ENCODE measurements at regions not wholly inside any gene's neighbourhood (a gene's known extent, or its start where the extent isn't known, plus 50 kb on each side); places are given as distances from the start of the nearest gene placed in this dataset.
A peak's percentile ranks its signal among the peaks of the same experiment; 100 is the strongest.
"Not testable (repeated sequence)": the region's sequence is repeated elsewhere in the genome, so short reads cannot be mapped to it uniquely, and the experiment has no call there.

DNA sequence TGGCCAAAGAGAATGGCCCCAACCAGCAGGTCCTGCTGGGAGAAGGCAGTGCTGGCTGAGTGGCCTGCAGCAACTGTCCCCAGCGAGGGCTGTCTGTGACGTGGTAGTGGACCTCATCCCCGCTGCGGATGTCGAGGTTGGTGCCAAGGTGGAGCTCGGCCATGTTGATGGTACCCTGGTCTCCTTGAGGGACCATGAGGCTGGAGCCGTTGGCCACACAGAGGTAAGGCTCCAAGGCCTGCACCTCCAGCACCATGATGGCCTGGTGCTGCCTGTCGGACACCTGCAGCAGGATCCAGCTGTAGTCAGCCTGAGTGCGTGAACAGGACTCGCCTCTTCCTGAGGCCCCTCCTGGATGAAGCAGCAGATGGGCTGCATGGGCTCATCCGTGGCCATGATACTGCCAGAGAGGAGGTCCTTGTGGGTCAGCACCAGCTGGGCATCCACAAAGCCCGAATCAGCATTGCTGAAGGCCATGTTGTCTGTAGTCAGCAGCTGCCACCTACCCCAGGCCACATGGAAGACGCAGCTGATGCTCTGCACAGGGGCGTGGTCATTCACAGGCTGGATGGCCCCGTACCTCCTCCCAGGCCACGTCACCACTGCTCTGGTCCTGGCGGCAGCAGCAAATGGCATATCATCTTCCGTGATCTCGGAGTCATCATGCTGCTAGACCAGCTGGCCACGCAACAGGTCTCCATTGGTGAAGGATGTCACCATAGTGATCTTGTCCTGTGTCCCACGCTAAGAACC is 167.5 kb downstream of the GOLGA6L4 start (continued):
- no peak for TF ChIP-seq ZNF565 (CRISPR knock-in tag; conservative IDR thresholded peaks at IDR 0.05; ENCODE audit: low read depth)

DNA sequence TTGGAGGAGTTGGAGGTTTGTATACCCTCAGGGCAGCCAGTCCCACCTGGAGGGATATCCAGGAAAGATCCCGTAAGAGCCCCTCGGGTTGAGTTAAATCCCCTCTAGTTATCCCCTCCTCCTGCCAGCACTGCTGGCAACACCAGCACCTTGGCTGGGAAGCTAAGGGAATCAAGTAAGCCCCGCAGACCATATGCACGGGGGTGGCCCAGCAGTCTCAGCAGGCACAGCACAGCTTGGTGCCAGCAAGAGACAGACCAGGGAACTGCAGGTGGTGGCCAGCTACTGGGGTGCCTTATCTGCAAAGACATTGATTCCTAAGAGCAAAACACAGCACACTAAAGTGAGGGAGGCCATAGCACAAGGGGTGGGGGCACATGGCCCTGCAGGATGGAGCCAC is 173.8 kb downstream of the GOLGA6L4 start:
- ATAC-seq, result not testable (repeated sequence)

DNA sequence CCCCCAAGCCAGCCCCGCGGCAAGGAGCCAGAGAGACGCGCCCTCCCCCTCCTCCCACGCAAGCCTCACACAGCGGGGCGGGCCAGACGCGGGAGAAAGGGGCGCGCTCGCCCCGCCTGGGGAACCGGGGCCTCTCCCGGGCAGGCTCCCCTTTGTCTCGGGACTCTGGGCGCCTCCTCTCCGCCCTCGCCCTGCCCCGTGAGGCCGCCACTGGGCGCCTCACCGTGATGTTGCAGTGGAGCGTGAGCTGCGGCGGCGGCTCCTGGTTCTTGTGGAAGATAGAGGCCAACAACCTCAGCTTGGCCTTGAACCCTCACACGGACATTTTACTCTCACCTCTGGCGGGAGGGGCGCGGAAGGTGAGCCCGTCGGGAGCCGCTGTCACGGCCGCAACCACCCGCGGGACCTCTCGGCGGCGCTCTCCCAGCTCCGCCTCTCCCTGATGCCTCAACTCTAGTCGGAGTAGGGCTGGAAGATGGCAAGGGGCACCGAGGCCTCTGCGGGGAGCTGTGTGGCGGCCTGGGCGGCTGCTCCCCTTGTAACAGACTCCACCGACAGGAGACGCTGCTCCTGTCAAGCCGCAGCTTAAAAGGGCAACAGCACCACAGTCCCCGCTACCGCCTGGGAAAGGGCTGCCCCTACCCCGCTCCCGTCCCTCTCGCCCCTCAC is 179.2 kb upstream of the ZSCAN2 start:
- not testable (repeated sequence) for ATAC-seq

DNA sequence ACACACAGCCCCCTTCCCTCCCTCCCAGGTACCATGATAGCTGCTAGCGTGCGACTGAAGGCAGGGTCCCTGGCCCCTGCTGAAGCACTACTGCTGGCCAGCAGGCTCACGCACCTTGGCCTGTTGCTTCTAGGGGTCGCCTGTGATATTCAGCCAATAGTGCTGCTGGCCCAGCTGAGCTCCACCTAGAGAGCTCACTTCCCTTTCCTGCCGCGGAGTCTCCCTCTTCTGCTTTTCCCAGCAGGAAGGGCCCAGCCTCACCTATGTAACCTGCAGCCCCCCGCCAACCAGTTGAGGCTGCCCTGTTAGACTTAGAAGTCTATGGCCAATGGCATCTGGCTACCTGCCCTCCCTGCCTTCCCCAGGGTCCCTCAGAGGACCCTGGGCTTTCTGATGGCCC is 175.5 kb upstream of the ZSCAN2 start:
- ATAC-seq, result not testable (repeated sequence)

DNA sequence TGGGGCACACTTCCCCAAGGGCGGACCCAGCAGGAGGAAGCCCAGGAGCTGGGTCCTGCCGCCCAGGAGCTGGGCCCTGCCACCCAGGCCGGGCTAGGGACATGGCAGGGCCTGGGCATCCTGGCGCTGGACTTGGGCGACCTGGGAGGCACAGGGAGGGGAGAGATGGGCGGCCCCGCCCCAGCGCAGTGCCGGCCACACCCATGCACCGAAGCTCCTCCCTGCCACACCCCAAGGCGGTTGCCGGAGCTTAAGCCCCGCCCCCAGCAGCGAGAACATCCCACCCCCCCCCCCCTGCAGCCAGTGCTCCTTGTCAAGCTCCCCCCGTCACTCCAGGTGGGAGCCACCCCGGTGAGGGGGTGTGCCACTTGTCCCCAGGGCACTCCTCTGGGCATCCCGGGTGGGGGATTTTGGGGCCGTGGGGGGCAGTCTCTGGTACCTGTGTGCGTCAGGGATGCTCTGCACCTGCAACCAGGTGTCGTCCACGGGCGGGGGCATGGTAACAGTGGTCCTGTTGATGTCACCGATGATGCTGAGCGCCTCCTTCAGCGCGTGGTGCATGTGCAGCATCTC is 127.4 kb upstream of the ZSCAN2 start:
- ATAC-seq, result not testable (repeated sequence)

DNA sequence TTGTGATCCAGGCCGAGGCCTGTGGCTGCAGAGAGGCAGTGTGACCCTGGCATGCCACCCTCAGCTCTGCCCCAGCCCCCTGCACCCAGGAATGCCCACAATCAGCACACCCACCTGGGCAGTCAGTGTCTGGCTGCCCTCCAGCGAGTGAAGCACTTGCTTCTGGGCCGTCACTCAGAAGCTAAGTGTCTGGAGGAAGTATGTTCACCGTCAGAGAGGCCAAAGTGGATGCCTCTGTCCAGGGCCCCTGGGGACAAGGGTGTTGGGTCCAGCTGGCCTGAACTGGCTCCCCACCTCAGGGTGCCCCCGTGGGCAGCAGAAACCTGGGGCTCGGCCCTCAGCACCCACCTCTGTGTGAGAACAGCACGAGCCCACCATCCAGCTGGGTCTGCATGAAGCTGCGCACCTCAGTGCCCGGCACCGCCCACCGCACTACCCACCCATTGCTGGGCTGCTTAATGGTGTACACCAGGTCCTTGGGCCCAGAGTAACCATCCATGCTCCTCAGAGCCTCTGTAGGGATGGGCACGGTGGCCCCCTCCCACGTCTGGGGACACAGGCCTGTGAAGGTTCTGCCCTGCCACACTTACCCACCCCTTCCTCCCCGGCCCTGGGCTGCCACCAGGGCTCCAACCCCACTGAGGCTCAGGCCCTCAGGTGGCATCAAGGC is 124.3 kb upstream of the ZSCAN2 start:
- ATAC-seq, result 0 out of 3 replicates have a peak, but pooled peaks have one; percentile 7

DNA sequence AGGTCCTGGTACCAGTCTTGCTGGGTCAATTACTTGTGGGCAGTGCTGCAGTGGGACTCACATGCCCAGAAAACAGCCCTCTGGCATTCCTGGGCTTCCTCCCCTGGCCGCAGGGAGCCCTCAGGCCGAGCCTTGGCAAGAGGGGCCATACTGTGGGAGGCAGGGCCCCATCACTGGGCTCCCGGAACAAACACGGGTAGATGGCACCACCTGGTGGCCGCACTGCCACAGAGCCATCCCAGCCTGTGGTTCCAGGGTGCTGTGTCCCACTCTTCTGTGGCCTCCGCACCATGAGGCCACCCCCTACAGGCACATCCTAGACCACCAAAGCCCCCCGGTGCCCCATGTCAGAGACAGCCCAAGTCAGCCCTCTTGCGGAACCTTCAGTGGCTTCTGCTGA is 123.3 kb upstream of the ZSCAN2 start:
- ATAC-seq, result peak; percentile 96

DNA sequence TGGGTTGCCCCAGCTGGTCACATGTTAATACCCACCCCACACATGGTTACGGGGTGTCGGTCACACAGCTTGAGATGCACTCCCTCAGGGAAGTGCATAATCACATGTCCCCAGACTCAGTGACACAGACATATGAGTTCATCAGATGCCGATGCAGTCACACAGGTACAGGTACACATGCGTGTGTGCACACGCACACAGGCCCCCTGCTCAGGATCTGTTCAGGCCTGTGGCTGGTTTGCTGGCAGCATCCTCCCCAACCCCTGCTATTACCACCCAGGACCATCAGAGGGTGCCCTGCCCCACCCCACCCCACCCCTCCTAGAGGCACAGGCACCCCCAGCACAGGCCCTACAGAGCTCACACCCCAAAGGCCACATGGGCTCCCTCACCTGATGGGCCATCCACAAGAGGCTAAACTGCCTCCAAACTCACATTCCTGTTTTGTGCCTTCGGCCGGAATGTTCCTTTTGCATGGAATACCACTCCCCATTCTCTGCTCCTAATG is 120.6 kb upstream of the ZSCAN2 start:
- ATAC-seq, result peak; percentile 30; the same call in 2 of the 3 replicates

DNA sequence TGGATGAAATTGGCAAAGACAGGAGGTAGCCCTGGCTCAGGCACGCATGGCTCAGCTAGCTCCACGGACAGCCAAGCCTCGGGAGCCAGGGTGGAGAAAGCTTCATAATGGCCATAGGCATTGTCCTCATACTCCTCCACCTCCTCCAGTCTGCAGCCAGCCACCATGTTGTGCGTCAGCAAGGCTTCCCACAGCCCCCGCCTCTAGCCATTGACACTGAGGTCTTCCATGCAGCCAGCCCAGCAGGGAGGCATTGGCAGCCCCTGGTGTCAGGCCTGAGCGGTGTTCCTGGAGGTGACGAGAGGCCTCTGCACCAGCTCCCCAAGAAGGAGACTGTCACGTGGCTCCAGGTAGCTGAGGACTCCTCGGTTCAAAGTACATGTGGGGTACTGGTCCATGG is 117.0 kb upstream of the ZSCAN2 start:
- not testable (repeated sequence) for ATAC-seq

DNA sequence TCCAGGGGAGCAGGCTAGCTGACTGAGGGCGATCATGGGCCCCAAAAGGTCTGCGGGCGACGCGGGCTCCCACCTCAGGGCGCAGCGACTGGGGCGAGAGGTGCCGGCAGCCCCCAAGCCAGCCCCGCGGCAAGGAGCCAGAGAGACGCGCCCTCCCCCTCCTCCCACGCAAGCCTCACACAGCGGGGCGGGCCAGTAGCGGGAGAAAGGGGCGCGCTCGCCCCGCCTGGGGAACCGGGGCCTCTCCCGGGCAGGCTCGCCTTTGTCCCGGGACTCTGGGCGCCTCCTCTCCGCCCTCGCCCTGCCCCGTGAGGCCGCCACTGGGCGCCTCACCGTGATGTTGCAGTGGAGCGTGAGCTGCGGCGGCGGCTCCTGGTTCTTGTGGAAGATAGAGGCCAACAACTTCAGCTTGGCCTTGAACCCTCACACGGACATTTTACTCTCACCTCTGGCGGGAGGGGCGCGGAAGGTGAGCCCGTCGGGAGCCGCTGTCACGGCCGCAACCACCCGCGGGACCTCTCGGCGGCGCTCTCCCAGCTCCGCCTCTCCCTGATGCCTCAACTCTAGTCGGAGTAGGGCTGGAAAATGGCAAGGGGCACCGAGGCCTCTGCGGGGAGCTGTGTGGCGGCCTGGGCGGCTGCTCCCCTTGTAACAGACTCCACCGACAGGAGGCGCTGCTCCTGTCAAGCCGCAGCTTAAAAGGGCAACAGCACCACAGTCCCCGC is 100.5 kb upstream of the ZSCAN2 start:
- not testable (repeated sequence) for ATAC-seq

DNA sequence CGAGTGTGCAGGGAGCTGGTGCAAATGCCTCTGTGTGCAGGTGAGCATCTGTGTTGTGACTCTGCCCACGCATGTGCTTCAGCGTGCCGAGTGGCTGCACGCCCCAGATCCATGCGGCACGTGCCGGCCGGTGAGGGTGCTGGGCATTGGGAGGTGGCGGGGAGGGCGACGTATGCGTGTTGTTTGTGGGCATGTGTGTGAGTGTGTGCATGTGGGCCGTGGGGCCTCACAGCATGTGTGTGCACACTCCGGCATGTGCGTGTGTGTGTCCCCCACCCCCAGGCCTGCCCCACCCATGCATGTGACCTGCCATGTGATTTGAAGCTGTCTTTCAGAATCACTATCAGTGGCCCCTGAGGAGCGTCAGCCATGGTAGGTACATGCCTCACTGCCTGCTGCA is 97.7 kb upstream of the ZSCAN2 start:
- not testable (repeated sequence) for ATAC-seq

DNA sequence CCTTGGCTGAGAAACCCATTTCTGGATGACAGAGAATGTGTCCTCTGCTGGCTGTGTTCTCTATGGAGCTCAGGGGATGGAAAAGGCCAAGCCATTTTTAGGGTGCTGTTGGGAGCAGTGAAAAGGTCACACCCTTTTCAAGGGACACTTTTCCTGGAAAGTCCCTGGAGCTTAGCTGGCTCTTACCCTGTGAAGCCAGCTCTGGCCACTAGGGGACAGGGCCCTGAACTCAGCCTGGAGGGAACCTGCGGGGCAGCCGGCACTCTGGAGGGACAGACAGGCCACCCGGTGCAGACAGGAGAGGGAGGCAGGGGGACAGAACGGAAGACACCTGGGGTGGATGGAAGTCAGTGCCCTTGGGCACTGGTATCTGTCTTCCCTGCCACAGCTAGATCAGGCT is 95.3 kb upstream of the ZSCAN2 start:
- not testable (repeated sequence) for ATAC-seq

DNA sequence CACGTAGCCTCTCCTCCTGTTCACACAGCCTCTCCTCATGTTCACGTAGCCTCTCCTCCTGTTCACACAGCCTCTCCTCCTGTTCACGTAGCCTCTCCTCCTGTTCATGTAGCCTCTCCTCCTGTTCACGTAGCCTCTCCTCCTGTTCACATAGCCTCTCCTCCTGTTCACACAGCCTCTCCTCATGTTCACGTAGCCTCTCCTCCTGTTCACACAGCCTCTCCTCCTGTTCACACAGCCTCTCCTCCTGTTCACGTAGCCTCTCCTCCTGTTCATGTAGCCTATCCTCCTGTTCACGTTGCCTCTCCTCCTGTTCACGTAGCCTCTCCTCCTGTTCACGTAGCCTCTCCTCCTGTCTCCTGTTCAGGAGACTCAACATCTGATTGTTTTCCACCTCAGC is 88.5 kb upstream of the ZSCAN2 start:
- not testable (repeated sequence) for ATAC-seq

DNA sequence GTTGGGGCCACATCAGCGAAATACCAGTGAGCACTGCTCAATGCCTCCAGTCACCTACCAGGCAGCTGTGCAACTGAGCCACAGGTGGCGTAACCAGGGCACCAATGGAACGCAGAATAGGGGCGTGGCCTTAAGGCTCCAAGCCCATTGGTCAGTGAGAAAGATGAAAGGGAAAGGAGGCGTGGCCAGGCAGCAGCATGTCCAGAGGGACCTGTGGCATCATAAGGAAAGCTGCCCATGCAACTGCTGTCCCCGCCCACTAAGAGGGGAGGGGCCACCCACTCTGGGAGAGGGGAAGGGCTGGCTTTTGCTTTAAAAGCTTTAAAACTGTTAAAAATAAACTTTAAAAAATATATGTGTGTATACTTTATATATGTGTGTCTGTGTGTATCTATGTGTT is 84.0 kb upstream of the ZSCAN2 start:
- ATAC-seq, result not testable (repeated sequence)

DNA sequence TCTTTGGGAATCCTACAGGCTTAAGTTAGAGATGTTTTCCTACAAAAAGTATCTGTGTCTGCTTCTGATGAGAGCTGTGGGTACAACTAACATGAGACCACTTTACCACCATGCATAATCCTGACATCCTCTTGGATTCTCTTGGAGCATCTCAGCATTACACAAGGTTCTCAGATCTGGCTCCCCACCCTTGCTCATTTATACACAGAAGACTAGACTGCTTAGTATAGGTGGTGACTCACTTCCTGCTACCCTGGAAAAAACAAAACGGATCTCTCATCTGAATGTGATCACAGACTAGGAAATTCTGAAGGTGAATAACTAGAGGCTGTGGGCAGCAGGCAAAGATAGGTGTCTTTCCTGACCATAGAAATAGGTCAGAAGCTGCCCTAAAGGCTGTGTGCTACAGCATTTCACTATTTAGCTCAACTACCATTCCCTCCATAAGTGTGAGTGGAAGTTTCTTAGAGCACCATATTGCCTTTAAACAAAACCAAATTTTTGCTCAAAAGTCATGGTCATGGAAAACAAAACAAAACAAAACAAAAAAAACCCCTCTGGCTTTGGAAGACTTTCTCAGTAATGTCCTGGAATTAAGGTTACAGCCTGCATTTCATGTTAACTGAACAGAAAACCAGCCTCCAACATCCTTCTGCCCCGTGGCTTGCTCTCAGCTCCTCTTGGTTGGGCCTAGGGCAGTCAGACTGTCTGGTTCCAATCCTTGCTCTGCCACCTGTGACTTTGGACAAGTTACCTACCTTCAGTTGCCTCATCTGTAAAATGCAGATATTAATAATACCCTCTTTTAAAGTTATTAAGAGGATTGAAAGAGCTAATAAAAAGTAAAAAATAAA is 75.1 kb upstream of the ZSCAN2 start:
- peak; percentile 80 for ATAC-seq

DNA sequence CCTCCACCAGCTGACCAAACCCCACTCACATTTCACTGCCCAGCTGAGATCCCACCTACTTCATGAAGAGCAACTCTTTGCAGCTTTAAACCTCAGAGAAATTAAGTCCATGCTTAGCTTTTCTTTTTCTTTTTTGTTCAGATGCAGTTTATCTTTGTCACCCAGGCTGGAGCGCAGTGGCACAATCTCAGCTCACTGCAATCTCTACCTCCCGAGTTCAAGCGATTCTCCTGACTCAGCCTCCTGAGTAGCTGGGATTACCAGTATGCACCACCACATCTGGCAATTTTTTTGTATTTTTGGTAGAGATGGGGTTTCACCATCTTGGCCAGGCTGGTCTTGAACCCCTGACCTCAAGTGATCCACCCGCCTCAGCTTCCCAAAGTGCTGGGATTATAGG is 70.1 kb upstream of the ZSCAN2 start:
- ATAC-seq, result not testable (repeated sequence)

DNA sequence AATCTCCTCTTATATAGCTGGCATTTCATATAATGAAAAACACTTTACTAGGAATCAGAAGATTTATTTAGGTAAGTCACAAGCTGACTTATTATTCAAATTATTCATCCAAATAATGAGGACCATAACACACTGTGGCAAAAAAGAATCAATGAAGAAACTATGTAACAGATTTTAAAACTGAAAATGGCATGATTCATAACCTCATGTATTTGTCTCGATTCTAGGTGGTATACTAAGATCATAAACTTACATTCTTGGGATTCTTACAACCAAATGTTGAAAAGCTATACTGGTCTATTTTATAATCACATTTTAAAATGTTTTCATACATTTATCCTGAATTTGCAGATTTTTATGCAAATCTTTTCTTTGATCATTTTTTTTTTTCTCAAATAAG is 69.6 kb upstream of the ZSCAN2 start:
- not testable (repeated sequence) for ATAC-seq

DNA sequence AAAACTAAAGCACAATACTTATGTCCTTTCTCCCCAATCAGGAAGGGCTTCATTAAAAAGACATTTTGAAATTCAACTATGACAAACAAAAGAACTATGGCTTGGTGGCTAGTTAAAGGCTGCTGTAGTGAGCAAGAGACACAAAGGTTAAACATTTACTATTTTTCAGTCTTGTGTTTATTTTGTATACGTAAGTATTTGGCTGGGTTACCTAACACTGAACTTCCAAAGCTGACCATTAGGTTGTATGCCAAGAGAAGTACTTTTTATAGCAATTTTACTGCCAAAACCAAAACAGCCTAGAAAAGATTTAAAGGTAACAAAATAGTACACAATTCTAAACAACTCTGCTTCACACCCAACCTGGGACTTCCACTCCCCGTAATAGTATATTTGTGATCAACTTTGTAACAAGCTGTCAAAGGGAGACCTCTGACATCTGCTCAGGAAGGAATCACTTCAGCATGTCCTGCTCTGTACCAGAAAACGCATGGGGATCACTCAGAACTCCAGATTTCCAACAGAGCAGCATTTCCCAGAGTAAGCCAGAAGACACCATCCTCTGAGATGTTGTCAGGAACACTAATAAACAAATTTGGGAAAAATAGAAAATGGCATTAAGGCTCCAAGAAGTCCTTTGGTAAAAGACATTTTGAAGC is 69.0 kb upstream of the ZSCAN2 start:
- ATAC-seq, result not testable (repeated sequence)

DNA sequence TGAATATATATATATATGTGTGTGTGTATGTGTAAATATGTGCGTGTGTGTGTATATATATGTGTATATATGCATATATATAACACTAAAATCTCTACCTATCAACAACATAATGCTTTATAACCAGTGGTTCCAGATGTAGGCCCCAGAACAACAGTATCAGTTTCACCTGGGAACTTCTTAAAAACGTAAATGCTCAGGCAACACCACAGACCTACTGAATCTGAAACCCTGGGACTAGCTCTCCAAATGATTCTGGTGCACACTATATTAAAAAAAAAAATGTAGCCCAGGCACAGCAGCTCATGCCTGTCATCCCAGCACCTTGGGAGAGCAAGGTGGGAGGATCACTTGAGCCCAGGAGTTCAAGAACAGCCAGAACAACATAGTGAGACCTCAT is 67.1 kb upstream of the ZSCAN2 start:
- ATAC-seq, result not testable (repeated sequence)

DNA sequence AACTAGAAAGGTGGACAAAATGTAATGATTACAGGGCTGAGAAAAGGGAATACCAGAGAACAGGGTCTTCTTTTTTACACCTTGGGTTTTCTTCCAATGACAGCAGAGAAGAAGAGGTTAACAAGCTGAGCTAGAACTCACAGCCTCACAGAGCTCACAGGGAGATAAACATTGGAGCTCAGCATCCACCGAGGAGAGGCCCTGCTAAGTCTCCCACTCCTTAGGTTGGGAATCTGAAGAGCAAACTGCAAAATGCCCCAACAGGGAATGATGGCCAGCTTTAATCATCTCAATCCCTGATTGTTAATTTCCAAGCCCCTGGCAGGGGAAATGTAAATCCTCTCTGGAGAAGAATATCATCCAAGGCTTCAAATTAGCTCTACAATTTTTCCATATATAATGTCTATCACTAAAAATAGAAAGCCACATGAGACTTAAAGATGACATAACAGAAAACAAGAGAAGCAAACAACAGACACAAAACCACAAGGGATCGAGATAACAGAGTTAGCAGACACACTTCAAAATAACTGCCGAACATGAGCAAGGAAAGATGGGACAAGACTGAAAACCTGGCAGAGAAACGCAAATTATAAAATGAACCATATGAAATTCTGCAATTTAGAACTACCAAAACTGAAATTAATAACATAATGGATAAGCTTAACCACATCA is 66.1 kb upstream of the ZSCAN2 start:
- ATAC-seq, result not testable (repeated sequence)
